ENCODE measurements at regions not wholly inside any gene's neighbourhood (a gene's known extent, or its start where the extent isn't known, plus 50 kb on each side); places are given as distances from the start of the nearest gene placed in this dataset.

- Histone ChIP-seq H3K4me3 (ENCODE audit: low read length) (no peak overlapping the region), H3K36me3 (ENCODE audit: control insufficient read depth, insufficient read depth, low read length) (no peaks in the 10 kb centered on the region), H3K4me1 (ENCODE audit: control insufficient read depth, insufficient read depth, low read length) (no peaks in the 10 kb centered on the region), H3K9me3 (ENCODE audit: control insufficient read depth, low read length) (no peaks in the 10 kb centered on the region), H3K9ac (ENCODE audit: extremely low read depth, low read length, poor library complexity, severe bottlenecking) (no peak overlapping the region), H3K27ac (ENCODE audit: low read depth, low read length) (no peak overlapping the region), H3K27me3 (ENCODE audit: control insufficient read depth, insufficient read depth, low read length, poor library complexity, severe bottlenecking) (no peaks in the 10 kb centered on the region)
- Mint-ChIP-seq H3K36me3 (ENCODE audit: low read depth) (no peaks in the 10 kb centered on the region), H3K4me3 (no peak overlapping the region), H3K4me1 (no peaks in the 10 kb centered on the region), H3K27me3 (ENCODE audit: insufficient read depth) (no peaks in the 10 kb centered on the region), H3K9me3 (no peaks in the 10 kb centered on the region), H3K27ac (no peak overlapping the region)
- no peak for TF ChIP-seq CTCF (conservative IDR thresholded peaks at IDR 0.05)
- 78 to 86% methylated on average over 1 of the region's 1 CpG for WGBS, 2 experiments (ENCODE audit: insufficient coverage in 1 of 2, insufficient read length in 1 of 2)
- DNase-seq, result no peak
These were observed 102.3 kb upstream of the IMPG1 start for GRCh38 chr6:76174722-76175121.

GRCh38 chr6:76166874-76167273, 94.4 kb upstream of the IMPG1 start:
- H3K27me3 ChIP-seq (ENCODE audit: control insufficient read depth, insufficient read depth, low read length, poor library complexity, severe bottlenecking), result no peaks in the 10 kb centered on the region
- H3K9ac ChIP-seq (ENCODE audit: extremely low read depth, low read length, poor library complexity, severe bottlenecking), result no peak overlapping the region
- Mint-ChIP-seq H3K36me3 (ENCODE audit: low read depth) (no peaks in the 10 kb centered on the region), H3K4me1 (no peaks in the 10 kb centered on the region), H3K9me3 (peaks cover 7% of the 10 kb centered on the region), H3K27ac (no peak overlapping the region), H3K27me3 (ENCODE audit: insufficient read depth) (no peaks in the 10 kb centered on the region), H3K4me3 (no peak overlapping the region)
- TF ChIP-seq CTCF (conservative IDR thresholded peaks at IDR 0.05), result peak; percentile 32
- no peaks in the 10 kb centered on the region for H3K36me3 ChIP-seq (ENCODE audit: control insufficient read depth, insufficient read depth, low read length)
- peaks cover 4% of the 10 kb centered on the region for H3K9me3 ChIP-seq (ENCODE audit: control insufficient read depth, low read length)
- 89 to 100% methylated on average over 1 of the region's 1 CpG for WGBS, 2 experiments (ENCODE audit: insufficient coverage in 1 of 2, insufficient read length in 1 of 2)
- no peak overlapping the region for H3K27ac ChIP-seq (ENCODE audit: low read depth, low read length)
- H3K4me3 ChIP-seq (ENCODE audit: low read length), result no peak overlapping the region
- H3K4me1 ChIP-seq (ENCODE audit: control insufficient read depth, insufficient read depth, low read length), result no peaks in the 10 kb centered on the region
- DNase-seq, result no peak

- no peaks in the 10 kb centered on the region for H3K36me3 ChIP-seq (ENCODE audit: control insufficient read depth, insufficient read depth, low read length)
- TF ChIP-seq CTCF (conservative IDR thresholded peaks at IDR 0.05), result no peak
- H3K4me3 ChIP-seq (ENCODE audit: low read length), result no peak overlapping the region
- no peak overlapping the region for H3K9ac ChIP-seq (ENCODE audit: extremely low read depth, low read length, poor library complexity, severe bottlenecking)
- Mint-ChIP-seq H3K36me3 (ENCODE audit: low read depth) (no peaks in the 10 kb centered on the region), H3K27ac (no peak overlapping the region), H3K4me1 (no peaks in the 10 kb centered on the region), H3K9me3 (peaks cover 7% of the 10 kb centered on the region), H3K4me3 (no peak overlapping the region), H3K27me3 (ENCODE audit: insufficient read depth) (no peaks in the 10 kb centered on the region)
- WGBS, 2 experiments (ENCODE audit: insufficient coverage in 1 of 2, insufficient read length in 1 of 2), result 84 to 90% methylated on average over 2 to 6 of the region's 6 CpGs
- no peaks in the 10 kb centered on the region for H3K4me1 ChIP-seq (ENCODE audit: control insufficient read depth, insufficient read depth, low read length)
- no peaks in the 10 kb centered on the region for H3K27me3 ChIP-seq (ENCODE audit: control insufficient read depth, insufficient read depth, low read length, poor library complexity, severe bottlenecking)
- H3K9me3 ChIP-seq (ENCODE audit: control insufficient read depth, low read length), result peaks cover 4% of the 10 kb centered on the region
- no peak for DNase-seq
- no peak overlapping the region for H3K27ac ChIP-seq (ENCODE audit: low read depth, low read length)
These were observed 93.8 kb upstream of the IMPG1 start for GRCh38 chr6:76166297-76166696.
